GM10266 (cell line): ENCODE measurements at regions not wholly inside any gene's neighbourhood (a gene's known extent, or its start where the extent isn't known, plus 50 kb on each side); places are given as distances from the start of the nearest gene placed in this dataset.

Experiments used
- DNase-seq: peaks from one replicate; pipeline ENCODE4 v3.0.0; 2012; ENCODE audit errors: extremely low spot score
- CTCF ChIP-seq: IDR thresholded peaks from 2 replicates; pipeline ENCODE4 v1.5.1; 2012; ENCODE audit warnings: mild to moderate bottlenecking, low read depth; ENCODE audit not compliant: control insufficient read depth, insufficient read depth; ENCODE audit errors: missing control alignments

GRCh38 chr7:132708470-132708869 lies 132.2 kb upstream of the PLXNA4 start:
- no peak for TF ChIP-seq CTCF
- DNase-seq = no peak

- DNase-seq = no peak
- no peak for TF ChIP-seq CTCF
Observed at GRCh38 chr7:132705146-132705545, 128.9 kb upstream of the PLXNA4 start.

- no peak for TF ChIP-seq CTCF
- no peak for DNase-seq
Observed at GRCh38 chr7:132703742-132704141, 127.5 kb upstream of the PLXNA4 start.

GRCh38 chr7:132697003-132697402 lies 120.7 kb upstream of the PLXNA4 start:
- TF ChIP-seq CTCF = no peak
- no peak for DNase-seq

- no peak for TF ChIP-seq CTCF
- DNase-seq = no peak
Observed at GRCh38 chr7:132696332-132696731, 120.1 kb upstream of the PLXNA4 start.

GRCh38 chr7:132691201-132691600 lies 114.9 kb upstream of the PLXNA4 start:
- DNase-seq = no peak
- no peak for TF ChIP-seq CTCF

GRCh38 chr7:132690174-132690573 lies 113.9 kb upstream of the PLXNA4 start:
- no peak for TF ChIP-seq CTCF
- DNase-seq = no peak

- DNase-seq = no peak
- no peak for TF ChIP-seq CTCF
Observed at GRCh38 chr7:132687981-132688383, 111.7 kb upstream of the PLXNA4 start.
